PC-9 (cell line): ENCODE measurements at regions not wholly inside any gene's neighbourhood (a gene's known extent, or its start where the extent isn't known, plus 50 kb on each side); places are given as distances from the start of the nearest gene placed in this dataset.

Source experiments
- EZH2 ChIP-seq: fragments of 200-600 bp; sonication (generic); IDR thresholded peaks from 2 replicates; pipeline ENCODE4 v1.8.0; 2017; ENCODE audit warnings: antibody characterized with exemption, low read depth
- TF ChIP-seq, protein P1 (sequence below): fragments of 200-600 bp; sonication (generic); conservative IDR thresholded peaks from 2 replicates; pipeline ENCODE4 v1.6.1; 2017; ENCODE audit warnings: mixed run types, antibody characterized with exemption, mild to moderate bottlenecking, moderate library complexity

DNA sequence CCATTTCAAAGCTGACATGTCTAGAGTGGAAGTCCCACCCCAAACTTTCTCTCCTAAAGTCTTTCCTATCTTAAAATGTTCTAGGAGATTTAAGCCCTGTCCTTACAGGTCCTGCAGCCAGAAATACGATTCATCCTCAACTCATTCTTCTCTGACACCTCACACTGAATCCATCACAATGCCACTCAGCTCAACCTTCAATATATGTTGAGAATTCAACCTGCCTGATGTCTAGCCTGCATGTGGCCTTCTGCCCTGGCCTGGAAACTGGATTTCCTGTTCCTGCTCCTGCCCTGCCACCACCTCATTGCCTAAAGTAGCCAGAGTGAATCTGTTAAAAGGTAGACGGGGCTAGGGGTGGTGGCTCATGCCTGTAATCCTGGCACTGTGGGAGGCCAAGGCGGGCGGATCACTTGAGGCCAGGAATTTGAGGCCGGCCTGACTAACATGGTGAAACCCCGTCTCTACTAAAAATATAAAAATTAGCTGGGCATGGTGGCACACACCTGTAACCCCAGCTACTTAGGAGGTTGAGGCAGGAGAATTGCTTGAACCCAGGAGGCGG, 345.9 kb downstream of the CDH26 start:
- TF ChIP-seq EZH2, result no peak
- TF ChIP-seq, protein P1, sequence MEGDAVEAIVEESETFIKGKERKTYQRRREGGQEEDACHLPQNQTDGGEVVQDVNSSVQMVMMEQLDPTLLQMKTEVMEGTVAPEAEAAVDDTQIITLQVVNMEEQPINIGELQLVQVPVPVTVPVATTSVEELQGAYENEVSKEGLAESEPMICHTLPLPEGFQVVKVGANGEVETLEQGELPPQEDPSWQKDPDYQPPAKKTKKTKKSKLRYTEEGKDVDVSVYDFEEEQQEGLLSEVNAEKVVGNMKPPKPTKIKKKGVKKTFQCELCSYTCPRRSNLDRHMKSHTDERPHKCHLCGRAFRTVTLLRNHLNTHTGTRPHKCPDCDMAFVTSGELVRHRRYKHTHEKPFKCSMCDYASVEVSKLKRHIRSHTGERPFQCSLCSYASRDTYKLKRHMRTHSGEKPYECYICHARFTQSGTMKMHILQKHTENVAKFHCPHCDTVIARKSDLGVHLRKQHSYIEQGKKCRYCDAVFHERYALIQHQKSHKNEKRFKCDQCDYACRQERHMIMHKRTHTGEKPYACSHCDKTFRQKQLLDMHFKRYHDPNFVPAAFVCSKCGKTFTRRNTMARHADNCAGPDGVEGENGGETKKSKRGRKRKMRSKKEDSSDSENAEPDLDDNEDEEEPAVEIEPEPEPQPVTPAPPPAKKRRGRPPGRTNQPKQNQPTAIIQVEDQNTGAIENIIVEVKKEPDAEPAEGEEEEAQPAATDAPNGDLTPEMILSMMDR, result no peak
